ENCODE measurements at regions not wholly inside any gene's neighbourhood (a gene's known extent, or its start where the extent isn't known, plus 50 kb on each side); places are given as distances from the start of the nearest gene placed in this dataset.
"Not testable (repeated sequence)": the region's sequence is repeated elsewhere in the genome, so short reads cannot be mapped to it uniquely, and the experiment has no call there.

GRCh38 chr14:85883101-85883500 lies 353.2 kb downstream of the FLRT2 start:
- Mint-ChIP-seq H3K4me1 (ENCODE audit: low read depth) (no peaks in the 10 kb centered on the region), H3K9me3 (no peaks in the 10 kb centered on the region), H3K36me3 (ENCODE audit: low read depth) (no peaks in the 10 kb centered on the region), H3K4me3 (no peak overlapping the region), H3K27me3 (no peaks in the 10 kb centered on the region), H3K27ac (no peak overlapping the region)
- DNase-seq: no peak

- Mint-ChIP-seq H3K27me3 (peaks cover 9% of the 10 kb centered on the region), H3K36me3 (ENCODE audit: low read depth) (no peaks in the 10 kb centered on the region), H3K4me3 (no peak overlapping the region), H3K9me3 (no peaks in the 10 kb centered on the region), H3K4me1 (ENCODE audit: low read depth) (no peaks in the 10 kb centered on the region), H3K27ac (no peak overlapping the region)
- DNase-seq: no peak
Observed at GRCh38 chr14:85881935-85882334, 352.0 kb downstream of the FLRT2 start.

GRCh38 chr14:85878874-85879273 lies 348.9 kb downstream of the FLRT2 start:
- H3K27me3 Mint-ChIP-seq: peaks cover 19% of the 10 kb centered on the region
- no peaks in the 10 kb centered on the region for H3K9me3 Mint-ChIP-seq
- H3K4me3 Mint-ChIP-seq: no peak overlapping the region
- H3K36me3 Mint-ChIP-seq (ENCODE audit: low read depth): no peaks in the 10 kb centered on the region
- no peaks in the 10 kb centered on the region for H3K4me1 Mint-ChIP-seq (ENCODE audit: low read depth)
- no peak overlapping the region for H3K27ac Mint-ChIP-seq
- DNase-seq: no peak

GRCh38 chr14:85873006-85873405 lies 343.1 kb downstream of the FLRT2 start:
- Mint-ChIP-seq H3K4me1 (ENCODE audit: low read depth) (no peaks in the 10 kb centered on the region), H3K9me3 (peaks cover 2% of the 10 kb centered on the region), H3K27ac (no peak overlapping the region), H3K27me3 (peaks cover 27% of the 10 kb centered on the region), H3K36me3 (ENCODE audit: low read depth) (no peaks in the 10 kb centered on the region), H3K4me3 (no peak overlapping the region)
- no peak for DNase-seq

- Mint-ChIP-seq H3K27me3 (peaks cover 6% of the 10 kb centered on the region), H3K4me1 (ENCODE audit: low read depth) (no peaks in the 10 kb centered on the region), H3K9me3 (peaks cover 2% of the 10 kb centered on the region), H3K27ac (no peak overlapping the region), H3K36me3 (ENCODE audit: low read depth) (no peaks in the 10 kb centered on the region), H3K4me3 (no peak overlapping the region)
- DNase-seq: no peak
Observed at GRCh38 chr14:85867450-85867849, 337.5 kb downstream of the FLRT2 start.

- DNase-seq: no peak
- Mint-ChIP-seq H3K4me3 (no peak overlapping the region), H3K27me3 (peaks cover 6% of the 10 kb centered on the region), H3K9me3 (peaks cover 2% of the 10 kb centered on the region), H3K27ac (no peak overlapping the region), H3K36me3 (ENCODE audit: low read depth) (no peaks in the 10 kb centered on the region), H3K4me1 (ENCODE audit: low read depth) (no peaks in the 10 kb centered on the region)
Observed at GRCh38 chr14:85865701-85866100, 335.8 kb downstream of the FLRT2 start.

- DNase-seq: no peak
- no peaks in the 10 kb centered on the region for H3K9me3 Mint-ChIP-seq
- H3K4me1 Mint-ChIP-seq (ENCODE audit: low read depth): peaks cover 8% of the 10 kb centered on the region
- H3K36me3 Mint-ChIP-seq (ENCODE audit: low read depth): no peaks in the 10 kb centered on the region
- H3K4me3 Mint-ChIP-seq: no peak overlapping the region
- no peak overlapping the region for H3K27ac Mint-ChIP-seq
- peaks cover 3% of the 10 kb centered on the region for H3K27me3 Mint-ChIP-seq
Observed at GRCh38 chr14:85858634-85859033, 328.7 kb downstream of the FLRT2 start.

- no peak overlapping the region for H3K4me3 Mint-ChIP-seq
Observed at GRCh38 chr14:85856430-85856829, 326.5 kb downstream of the FLRT2 start.

GRCh38 chr14:85853996-85854526 lies 324.1 kb downstream of the FLRT2 start:
- no peaks in the 10 kb centered on the region for H3K36me3 Mint-ChIP-seq (ENCODE audit: low read depth)
- DNase-seq: no peak
- no peaks in the 10 kb centered on the region for H3K9me3 Mint-ChIP-seq
- H3K4me3 Mint-ChIP-seq: no peak overlapping the region
- H3K4me1 Mint-ChIP-seq (ENCODE audit: low read depth): peaks cover 8% of the 10 kb centered on the region
- peaks cover 3% of the 10 kb centered on the region for H3K27me3 Mint-ChIP-seq
- H3K27ac Mint-ChIP-seq: no peak overlapping the region

More at GRCh38 chr14:85856430-85856829, 326.5 kb downstream of the FLRT2 start:
- Mint-ChIP-seq H3K9me3 (no peaks in the 10 kb centered on the region), H3K4me1 (ENCODE audit: low read depth) (peaks cover 8% of the 10 kb centered on the region), H3K27ac (no peak overlapping the region), H3K36me3 (ENCODE audit: low read depth) (no peaks in the 10 kb centered on the region), H3K27me3 (peaks cover 3% of the 10 kb centered on the region)
- DNase-seq: no peak

- H3K4me1 Mint-ChIP-seq (ENCODE audit: low read depth): peaks cover 8% of the 10 kb centered on the region
- H3K9me3 Mint-ChIP-seq: no peaks in the 10 kb centered on the region
- DNase-seq: no peak
- no peak overlapping the region for H3K4me3 Mint-ChIP-seq
- no peaks in the 10 kb centered on the region for H3K36me3 Mint-ChIP-seq (ENCODE audit: low read depth)
- no peak overlapping the region for H3K27ac Mint-ChIP-seq
- H3K27me3 Mint-ChIP-seq: no peaks in the 10 kb centered on the region
Observed at GRCh38 chr14:85852906-85853305, 323.0 kb downstream of the FLRT2 start.

- H3K27ac Mint-ChIP-seq; H3K36me3 Mint-ChIP-seq (ENCODE audit: low read depth); DNase-seq; H3K4me3 Mint-ChIP-seq; H3K9me3 Mint-ChIP-seq; H3K27me3 Mint-ChIP-seq; H3K4me1 Mint-ChIP-seq (ENCODE audit: low read depth): not testable (repeated sequence)
Observed at GRCh38 chr14:85852123-85852522, 322.2 kb downstream of the FLRT2 start.

GRCh38 chr14:85830549-85830948 lies 300.6 kb downstream of the FLRT2 start:
- not testable (repeated sequence) for DNase-seq

GRCh38 chr14:85829601-85830000 lies 299.7 kb downstream of the FLRT2 start:
- H3K9me3 Mint-ChIP-seq; H3K27me3 Mint-ChIP-seq; H3K4me3 Mint-ChIP-seq; H3K27ac Mint-ChIP-seq; DNase-seq; H3K4me1 Mint-ChIP-seq (ENCODE audit: low read depth); H3K36me3 Mint-ChIP-seq (ENCODE audit: low read depth): not testable (repeated sequence)

More at GRCh38 chr14:85830549-85830948, 300.6 kb downstream of the FLRT2 start:
- H3K36me3 Mint-ChIP-seq (ENCODE audit: low read depth); H3K4me1 Mint-ChIP-seq (ENCODE audit: low read depth); H3K27ac Mint-ChIP-seq; H3K9me3 Mint-ChIP-seq; H3K27me3 Mint-ChIP-seq; H3K4me3 Mint-ChIP-seq: not testable (repeated sequence)

- no peaks in the 10 kb centered on the region for H3K27me3 Mint-ChIP-seq
Observed at GRCh38 chr14:85824526-85824925, 294.6 kb downstream of the FLRT2 start.

GRCh38 chr14:85822236-85822635 lies 292.3 kb downstream of the FLRT2 start:
- H3K4me3 Mint-ChIP-seq: no peak overlapping the region
- no peaks in the 10 kb centered on the region for H3K27me3 Mint-ChIP-seq

More at GRCh38 chr14:85824526-85824925, 294.6 kb downstream of the FLRT2 start:
- H3K4me3 Mint-ChIP-seq: no peak overlapping the region
- no peaks in the 10 kb centered on the region for H3K4me1 Mint-ChIP-seq (ENCODE audit: low read depth)
- H3K36me3 Mint-ChIP-seq (ENCODE audit: low read depth): no peaks in the 10 kb centered on the region
- DNase-seq: no peak
- H3K27ac Mint-ChIP-seq: no peak overlapping the region
- H3K9me3 Mint-ChIP-seq: no peaks in the 10 kb centered on the region

GRCh38 chr14:85817430-85817829 lies 287.5 kb downstream of the FLRT2 start:
- H3K4me3 Mint-ChIP-seq: no peak overlapping the region
- H3K36me3 Mint-ChIP-seq (ENCODE audit: low read depth): no peaks in the 10 kb centered on the region
- H3K9me3 Mint-ChIP-seq: no peaks in the 10 kb centered on the region
- no peaks in the 10 kb centered on the region for H3K4me1 Mint-ChIP-seq (ENCODE audit: low read depth)
- H3K27ac Mint-ChIP-seq: no peak overlapping the region
- DNase-seq: no peak
- H3K27me3 Mint-ChIP-seq: no peaks in the 10 kb centered on the region

More at GRCh38 chr14:85822236-85822635, 292.3 kb downstream of the FLRT2 start:
- no peak for DNase-seq
- no peaks in the 10 kb centered on the region for H3K9me3 Mint-ChIP-seq
- no peaks in the 10 kb centered on the region for H3K36me3 Mint-ChIP-seq (ENCODE audit: low read depth)
- H3K4me1 Mint-ChIP-seq (ENCODE audit: low read depth): no peaks in the 10 kb centered on the region
- no peak overlapping the region for H3K27ac Mint-ChIP-seq
